ENCODE measurements at regions not wholly inside any gene's neighbourhood (a gene's known extent, or its start where the extent isn't known, plus 50 kb on each side); places are given as distances from the start of the nearest gene placed in this dataset.
"Not testable (repeated sequence)": the region's sequence is repeated elsewhere in the genome, so short reads cannot be mapped to it uniquely, and the experiment has no call there.

- no peak for DNase-seq
Measured at GRCh38 chr9:104334549-104334948, 169.5 kb upstream of the OR13F1 start.

- no peak for DNase-seq
Measured at GRCh38 chr9:104339692-104340091, 164.4 kb upstream of the OR13F1 start.

- no peak for DNase-seq
Measured at GRCh38 chr9:104342552-104342951, 161.5 kb upstream of the OR13F1 start.

GRCh38 chr9:104345061-104345460 lies 159.0 kb upstream of the OR13F1 start:
- DNase-seq: no peak

GRCh38 chr9:104350541-104350940 lies 153.5 kb upstream of the OR13F1 start:
- DNase-seq: no peak

GRCh38 chr9:104351726-104352125 lies 152.3 kb upstream of the OR13F1 start:
- DNase-seq: no peak

GRCh38 chr9:104361207-104361606 lies 142.9 kb upstream of the OR13F1 start:
- no peak for DNase-seq

GRCh38 chr9:104362912-104363472 lies 141.1 kb upstream of the OR13F1 start:
- DNase-seq: no peak

GRCh38 chr9:104367507-104367906 lies 136.6 kb upstream of the OR13F1 start:
- DNase-seq: no peak

- not testable (repeated sequence) for DNase-seq
Measured at GRCh38 chr9:104368318-104368717, 135.7 kb upstream of the OR13F1 start.

- DNase-seq: no peak
Measured at GRCh38 chr9:104374711-104375110, 129.4 kb upstream of the OR13F1 start.

GRCh38 chr9:104386013-104386412 lies 118.0 kb upstream of the OR13F1 start:
- DNase-seq: no peak

GRCh38 chr9:104386425-104387069 lies 117.5 kb upstream of the OR13F1 start:
- no peak for DNase-seq

- no peak for DNase-seq
Measured at GRCh38 chr9:104388071-104388470, 116.0 kb upstream of the OR13F1 start.

- DNase-seq: no peak
Measured at GRCh38 chr9:104389341-104389740, 114.7 kb upstream of the OR13F1 start.

GRCh38 chr9:104394901-104395300 lies 109.2 kb upstream of the OR13F1 start:
- DNase-seq: not testable (repeated sequence)

- DNase-seq: no peak
Measured at GRCh38 chr9:104412238-104412637, 91.8 kb upstream of the OR13F1 start.

- DNase-seq: no peak
Measured at GRCh38 chr9:104416470-104416869, 87.6 kb upstream of the OR13F1 start.

GRCh38 chr9:104417296-104417695 lies 86.8 kb upstream of the OR13F1 start:
- no peak for DNase-seq

GRCh38 chr9:104429031-104429546 lies 75.0 kb upstream of the OR13F1 start:
- DNase-seq: no peak

GRCh38 chr9:104435059-104435458 lies 69.0 kb upstream of the OR13F1 start:
- DNase-seq: no peak

GRCh38 chr9:104448036-104448435 lies 56.0 kb upstream of the OR13F1 start:
- no peak for DNase-seq
